H1 (cell line): ENCODE measurements at regions not wholly inside any gene's neighbourhood (a gene's known extent, or its start where the extent isn't known, plus 50 kb on each side); places are given as distances from the start of the nearest gene placed in this dataset.

Source experiments
- CTCF ChIA-PET: fragments of 300-600 bp; sonication (Branson Sonifier 250); formaldehyde crosslinking; loops from one replicate; lab custom pipeline; 2021; ENCODE audit not compliant: partially characterized antibody; lab: Charles Lee
- POLR2A ChIA-PET: fragments of 300-600 bp; sonication (Branson Sonifier 250); formaldehyde crosslinking; loops from one replicate; lab custom pipeline; 2021; ENCODE audit warnings: inconsistent platforms; ENCODE audit not compliant: partially characterized antibody; lab: Charles Lee
- DNase-seq, 2 experiments: peaks; one replicate each; pipeline versions ENCODE4 v3.0.0 to v3.0.0-alpha.2; 2010 to 2022; ENCODE audit warnings: low spot score in 2 of 2, low read depth in 1 of 2, mixed read lengths in 1 of 2
- FAIRE-seq: peaks from 2 replicates; lab custom pipeline; 2011; peaks lifted over from hg19 to GRCh38; lab: Jason Lieb, UNC
- H2AFZ ChIP-seq: 2 replicates; pipeline ENCODE4 v1.8.1; 2012; ENCODE audit warnings: low read length, inconsistent platforms
- H2AK5ac ChIP-seq: 2 replicates; pipeline ENCODE4 v1.6.1; 2013; ENCODE audit warnings: low read depth, low read length
- H2BK120ac ChIP-seq: replicated peaks from 2 replicates; pipeline ENCODE3; 2013; ENCODE audit warnings: low read depth, low read length, inconsistent platforms
- H2BK12ac ChIP-seq: 2 replicates; pipeline ENCODE4 v1.6.1; 2013; ENCODE audit warnings: low read depth, low read length
- H2BK15ac ChIP-seq: 2 replicates; pipeline ENCODE4 v1.6.1; 2013; ENCODE audit warnings: low read length
- H2BK20ac ChIP-seq: 2 replicates; pipeline ENCODE4 v1.6.1; 2013; ENCODE audit warnings: low read length
- H2BK5ac ChIP-seq: 2 replicates; pipeline ENCODE4 v1.6.1; 2013; ENCODE audit warnings: low read depth, low read length
- H3K14ac ChIP-seq: 2 replicates; pipeline ENCODE4 v1.6.1; 2013; ENCODE audit warnings: inconsistent platforms; ENCODE audit not compliant: insufficient read length
- H3K18ac ChIP-seq: 2 replicates; pipeline ENCODE4 v1.6.1; 2013; ENCODE audit warnings: low read length; ENCODE audit errors: extremely low read depth
- H3K23ac ChIP-seq: 2 replicates; pipeline ENCODE4 v1.6.1; 2013; ENCODE audit warnings: inconsistent platforms; ENCODE audit not compliant: insufficient read length
- H3K23me2 ChIP-seq: 2 replicates; pipeline ENCODE4 v1.6.1; 2013; ENCODE audit warnings: low read depth, low read length
- H3K27ac ChIP-seq: 2 replicates; pipeline ENCODE4 v1.6.1; 2011; ENCODE audit warnings: low read depth, low read length, inconsistent platforms
- H3K27me3 ChIP-seq, 4 experiments: replicated peaks in 1 of 4; 1 replicate in 1 of 4; 2 replicates in 3 of 4; pipeline versions ENCODE4 v1.6.1 to v1.8.1; 2011 to 2013; ENCODE audit warnings: low read length in 3 of 4, mild to moderate bottlenecking in 3 of 4, inconsistent platforms in 2 of 4, mixed read lengths in 2 of 4, moderate library complexity in 1 of 4; ENCODE audit not compliant: control insufficient read depth in 3 of 4, insufficient read depth in 3 of 4; ENCODE audit errors: extremely low read depth in 1 of 4
- H3K36me3 ChIP-seq, 4 experiments: 2 replicates each; pipeline versions ENCODE4 v1.6.1 to v1.8.1; 2011 to 2013; ENCODE audit warnings: mild to moderate bottlenecking in 4 of 4, low read length in 3 of 4, moderate library complexity in 2 of 4, control low read depth in 1 of 4, inconsistent platforms in 1 of 4; ENCODE audit not compliant: insufficient read depth in 4 of 4, control insufficient read depth in 2 of 4
- H3K4ac ChIP-seq: replicated peaks from 2 replicates; pipeline ENCODE3; 2013; ENCODE audit warnings: low read length, low read depth, mixed read lengths, inconsistent platforms; ENCODE audit not compliant: insufficient read length
- H3K4me1 ChIP-seq, 4 experiments: replicated peaks in 1 of 4; 1 replicate in 1 of 4; 2 replicates in 3 of 4; pipeline versions ENCODE4 v1.6.1 to v1.8.1; 2011 to 2013; ENCODE audit warnings: low read length in 3 of 4, inconsistent platforms in 2 of 4, mixed read lengths in 1 of 4; ENCODE audit not compliant: insufficient read depth in 4 of 4, control insufficient read depth in 3 of 4
- H3K4me2 ChIP-seq, 2 experiments: 2 replicates each; pipeline versions ENCODE4 v1.6.1 to v1.8.1; 2011 to 2013; ENCODE audit warnings: low read depth in 2 of 2, low read length in 2 of 2, control low read depth in 1 of 2, inconsistent platforms in 1 of 2, mild to moderate bottlenecking in 1 of 2; ENCODE audit not compliant: insufficient read depth in 1 of 2
- H3K4me3 ChIP-seq, 4 experiments: fragments of 200-600, 300-600 bp in 1 of 4; sonication (generic), shearing (Covaris generic), sonication (Bioruptor Twin) in 1 of 4; 2 replicates each; pipeline versions ENCODE4 v1.5.1 to v1.8.1; 2011 to 2016; ENCODE audit warnings: low read length in 4 of 4, low read depth in 3 of 4, control low read depth in 2 of 4, inconsistent platforms in 2 of 4, mild to moderate bottlenecking in 2 of 4, mixed read lengths in 1 of 4, moderate library complexity in 1 of 4; ENCODE audit not compliant: insufficient read depth in 2 of 4; ENCODE audit errors: extremely low read depth in 1 of 4
- H3K56ac ChIP-seq: replicated peaks from 2 replicates; pipeline ENCODE3; 2013; ENCODE audit warnings: low read depth, mild to moderate bottlenecking, mixed read lengths, low read length, inconsistent platforms; ENCODE audit not compliant: insufficient read length
- H3K79me1 ChIP-seq: 2 replicates; pipeline ENCODE4 v1.6.1; 2013; ENCODE audit warnings: low read depth, low read length, control low read depth
- H3K79me2 ChIP-seq, 2 experiments: 2 replicates each; pipeline versions ENCODE4 v1.6.1 to v1.8.1; 2012 to 2013; ENCODE audit warnings: low read length in 2 of 2, mild to moderate bottlenecking in 2 of 2, inconsistent platforms in 1 of 2; ENCODE audit not compliant: insufficient read depth in 2 of 2, control insufficient read depth in 1 of 2
- H3K9ac ChIP-seq, 4 experiments: replicated peaks in 1 of 4; 1 replicate in 1 of 4; 2 replicates in 3 of 4; pipeline versions ENCODE4 v1.6.1 to v1.8.1; 2011 to 2013; ENCODE audit warnings: low read depth in 3 of 4, low read length in 3 of 4, control low read depth in 2 of 4, mild to moderate bottlenecking in 2 of 4, moderate library complexity in 2 of 4, inconsistent platforms in 1 of 4; ENCODE audit errors: extremely low read depth in 1 of 4
- H3K9me3 ChIP-seq, 2 experiments: 2 replicates each; pipeline versions ENCODE4 v1.6.1 to v1.8.1; 2012 to 2013; ENCODE audit warnings: mild to moderate bottlenecking in 2 of 2, moderate library complexity in 2 of 2, control low read depth in 1 of 2, inconsistent platforms in 1 of 2, low read depth in 1 of 2, low read length in 1 of 2, mixed read lengths in 1 of 2; ENCODE audit not compliant: insufficient read depth in 2 of 2
- H4K20me1 ChIP-seq, 2 experiments: replicated peaks in 1 of 2; 2 replicates each; pipeline versions ENCODE3 to v1.8.1; 2011 to 2013; ENCODE audit warnings: inconsistent platforms in 2 of 2, low read length in 2 of 2, mild to moderate bottlenecking in 1 of 2; ENCODE audit not compliant: insufficient read depth in 2 of 2, control insufficient read depth in 1 of 2
- H4K5ac ChIP-seq: 2 replicates; pipeline ENCODE4 v1.6.1; 2013; ENCODE audit warnings: low read length, low read depth, mixed read lengths, inconsistent platforms; ENCODE audit not compliant: insufficient read length
- H4K8ac ChIP-seq: 2 replicates; pipeline ENCODE4 v1.8.0; 2013; ENCODE audit warnings: mild to moderate bottlenecking, moderate library complexity, low read length, inconsistent platforms; ENCODE audit not compliant: insufficient read depth; ENCODE audit errors: extremely low read depth
- H4K91ac ChIP-seq: replicated peaks from 2 replicates; pipeline ENCODE3; 2013; ENCODE audit warnings: low read length, mixed read lengths, inconsistent platforms; ENCODE audit not compliant: insufficient read length
- HDAC6 ChIP-seq: IDR thresholded peaks from one replicate; pipeline ENCODE4 v1.7.1; 2012; ENCODE audit warnings: low read depth, mild to moderate bottlenecking, inconsistent platforms, low read length, moderate library complexity
- RFX5 ChIP-seq: IDR thresholded peaks from 2 replicates; pipeline ENCODE4 v1.6.1; 2011; ENCODE audit warnings: low read depth, low read length, improper control_type of control experiment, borderline replicate concordance
- SP4 ChIP-seq: IDR thresholded peaks from 2 replicates; pipeline ENCODE4 v1.6.1; 2012; ENCODE audit warnings: low read length, inconsistent platforms
- WGBS, 2 experiments: shearing (Covaris generic) in 1 of 2; methylation state at CpG; one replicate each; pipeline versions ENCODE4 v1.1.6 to v1.1.7; 2013 to 2015; ENCODE audit warnings: low lambda C conversion rate in 2 of 2, mixed read lengths in 2 of 2, inconsistent platforms in 1 of 2, low coverage in 1 of 2, missing lambda C conversion rate in 1 of 2; ENCODE audit not compliant: insufficient replicate concordance in 2 of 2, insufficient coverage in 1 of 2, insufficient read length in 1 of 2; ENCODE audit errors: extremely low coverage in 1 of 2, missing lambda C conversion rate in 1 of 2; 5-methylcytosine and 5-hydroxymethylcytosine counted together

GRCh38 chr3:130825762-130826299, 68.1 kb upstream of the ATP2C1 start:
- Histone ChIP-seq H2BK15ac (no peak overlapping the region), H2AFZ (no peak overlapping the region)
- 85% methylated on average over 2 of the region's 2 CpGs; no CpG with 5 or more reads in 1 of the 2 experiments for WGBS, 2 experiments

More at GRCh38 chr3:130825762-130826299, 68.1 kb upstream of the ATP2C1 start:
- H3K27me3 ChIP-seq = no peaks in the 10 kb centered on the region
- no peaks in the 10 kb centered on the region for H3K23me2 ChIP-seq
- H3K14ac ChIP-seq = no peak overlapping the region
- no peak overlapping the region for H3K4ac ChIP-seq
- H4K5ac ChIP-seq = no peak overlapping the region
- TF ChIP-seq SP4 (no peak), RFX5 (no peak), HDAC6 (no peak)
- H4K20me1 ChIP-seq = no peaks in the 10 kb centered on the region
- no peak overlapping the region for H2BK12ac ChIP-seq
- no peak for FAIRE-seq
- no peaks in the 10 kb centered on the region for H3K9me3 ChIP-seq
- H4K91ac ChIP-seq = no peak overlapping the region
- peaks cover 0 to 12% (median 3%) of the 10 kb centered on the region in 4 experiments; a peak in 4 of 7 replicates for H3K4me1 ChIP-seq
- no peak overlapping the region for H2BK20ac ChIP-seq
- no peaks in the 10 kb centered on the region for H3K79me2 ChIP-seq
- H4K8ac ChIP-seq = no peak overlapping the region
- H3K27ac ChIP-seq = no peak overlapping the region
- POLR2A ChIA-PET = no interaction called here
- H3K79me1 ChIP-seq = no peaks in the 10 kb centered on the region
- H2BK5ac ChIP-seq = no peak overlapping the region
- DNase-seq = no peak
- H3K36me3 ChIP-seq = no peaks in the 10 kb centered on the region
- no peak overlapping the region for H2AK5ac ChIP-seq
- no peak overlapping the region for H3K4me3 ChIP-seq
- H3K18ac ChIP-seq = no peak overlapping the region
- no peak overlapping the region for H3K9ac ChIP-seq
- no peak overlapping the region for H2BK120ac ChIP-seq
- CTCF ChIA-PET = no interaction called here
- H3K4me2 ChIP-seq = no peak overlapping the region
- no peak overlapping the region for H3K23ac ChIP-seq
- no peak overlapping the region for H3K56ac ChIP-seq
